Natural killer cell treated with Interleukin-12 subunit alpha and Interleukin-12 subunit beta and Interleukin-15 and Interleukin-18, amount 100 ng/mL, for 72 hours (primary cell): ENCODE measurements at regions not wholly inside any gene's neighbourhood (a gene's known extent, or its start where the extent isn't known, plus 50 kb on each side); places are given as distances from the start of the nearest gene placed in this dataset.

Experiments used
- ATAC-seq, 2 donors: fragments of 150-1000 bp; cut with Tn5 transposase in 1 of 2; sonication (Bioruptor Pico), chemical (Tn5 transposase) in 1 of 2; 2 replicates each; pipeline ENCODE4 v1.10.0; 2021
- DNase-seq: peaks from one replicate; pipeline ENCODE4 v3.0.0; 2022; ENCODE audit warnings: low spot score
- H3K27ac Mint-ChIP-seq, 2 donors: 1 replicate in 1 of 2; 2 replicates in 1 of 2; pipeline ENCODE4 v1.8.0; 2022; ENCODE audit warnings: mixed read lengths in 2 of 2, mild to moderate bottlenecking in 1 of 2, moderate library complexity in 1 of 2
- H3K27me3 Mint-ChIP-seq, 2 donors: 1 replicate in 1 of 2; 2 replicates in 1 of 2; pipeline ENCODE4 v1.8.0; 2022; ENCODE audit warnings: mixed read lengths in 2 of 2
- H3K36me3 Mint-ChIP-seq: one replicate; pipeline ENCODE4 v1.8.0; 2022; ENCODE audit warnings: mixed read lengths
- H3K4me1 Mint-ChIP-seq, 2 donors: 1 replicate in 1 of 2; 2 replicates in 1 of 2; pipeline ENCODE4 v1.8.0; 2022; ENCODE audit warnings: low read depth in 2 of 2, mixed read lengths in 2 of 2, mild to moderate bottlenecking in 1 of 2
- H3K4me3 Mint-ChIP-seq: one replicate; pipeline ENCODE4 v1.8.0; 2022; ENCODE audit warnings: mixed read lengths
- H3K9me3 Mint-ChIP-seq: 2 replicates; pipeline ENCODE4 v1.8.0; 2022; ENCODE audit warnings: mixed read lengths

DNA sequence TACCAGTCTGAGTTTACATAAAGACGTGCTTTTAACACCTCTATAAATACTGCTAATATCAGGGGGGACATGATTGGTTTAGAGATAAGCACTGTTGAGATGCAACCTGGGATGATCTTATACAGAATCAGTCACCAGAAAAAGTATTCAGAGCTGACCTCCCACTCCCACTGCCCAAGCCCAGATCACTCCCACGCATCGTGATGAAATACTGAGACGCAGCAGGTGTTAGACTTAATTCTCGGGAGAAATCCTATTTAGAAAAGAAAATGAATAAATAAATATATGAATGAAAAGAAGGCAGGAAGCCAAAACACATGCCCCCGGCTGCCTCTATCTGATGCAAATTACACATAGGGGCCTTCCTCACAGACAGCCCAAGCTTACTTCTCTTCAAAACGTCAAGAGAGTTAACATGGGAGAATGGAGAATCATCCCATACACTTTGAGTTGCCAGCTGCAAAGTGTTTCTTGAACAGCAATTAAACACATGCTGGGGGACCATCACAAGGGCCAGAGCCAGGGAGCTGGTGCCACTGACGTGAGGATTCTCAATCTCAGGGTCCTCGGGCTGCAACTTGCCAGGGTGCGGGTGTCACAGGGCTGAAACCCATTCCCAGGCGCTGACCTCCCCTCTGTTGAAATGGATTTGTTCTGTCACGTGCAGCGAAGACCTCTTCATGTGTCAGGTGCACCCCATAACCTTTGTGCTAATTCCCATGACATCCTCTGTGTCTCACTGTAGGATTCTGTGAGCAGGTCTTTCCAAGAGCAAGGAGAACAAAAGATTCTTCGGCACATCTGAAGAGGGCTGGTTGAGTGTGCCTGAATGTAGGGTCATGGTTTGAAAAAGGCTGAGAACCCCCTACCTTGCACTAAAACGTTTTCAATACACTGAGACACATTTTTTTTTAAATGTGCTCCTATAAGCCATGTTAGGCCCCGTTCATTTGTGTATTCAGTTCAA lies 764.2 kb upstream of the ARRDC4 start:
- no peaks in the 10 kb centered on the region for H3K36me3 Mint-ChIP-seq
- no peaks in the 10 kb centered on the region for H3K4me1 Mint-ChIP-seq
- no peak for DNase-seq
- no peak overlapping the region for H3K27ac Mint-ChIP-seq
- H3K27me3 Mint-ChIP-seq, result no peaks in the 10 kb centered on the region
- ATAC-seq, result no peak
- peaks cover 4% of the 10 kb centered on the region for H3K9me3 Mint-ChIP-seq
- no peak overlapping the region for H3K4me3 Mint-ChIP-seq

DNA sequence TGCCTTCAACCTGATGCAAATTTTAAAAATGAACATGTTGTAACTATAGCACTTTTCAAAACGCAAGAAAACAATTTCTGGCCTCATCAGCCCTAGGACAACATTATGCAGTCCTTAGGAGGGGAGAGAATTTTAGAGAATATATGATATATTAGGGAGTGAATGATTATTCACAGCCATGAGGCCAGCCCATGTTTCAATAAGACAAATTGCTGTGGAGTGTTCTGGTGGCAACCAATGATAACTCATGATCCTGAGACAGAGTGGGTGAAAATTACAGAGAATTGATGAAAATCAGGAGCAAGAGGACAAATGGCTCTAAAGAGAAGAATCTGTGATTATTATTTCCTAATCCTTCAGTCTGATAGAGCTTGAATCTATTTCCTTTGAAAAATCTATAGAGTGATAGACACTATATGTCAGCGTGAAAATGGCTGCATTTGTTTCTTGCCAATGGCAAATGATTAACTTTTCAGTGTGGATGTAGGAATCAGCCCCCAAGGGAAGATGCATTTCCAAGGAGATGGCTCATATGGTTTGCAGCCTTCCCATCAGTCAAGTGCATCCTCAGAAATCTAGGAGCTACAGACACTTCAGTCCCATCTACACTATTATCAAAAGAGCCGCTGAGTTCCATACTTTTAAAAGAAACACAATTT lies 761.0 kb upstream of the ARRDC4 start:
- Mint-ChIP-seq H3K27me3 (no peaks in the 10 kb centered on the region), H3K36me3 (no peaks in the 10 kb centered on the region), H3K4me3 (no peak overlapping the region), H3K27ac (no peak overlapping the region), H3K9me3 (peaks cover 4% of the 10 kb centered on the region), H3K4me1 (no peaks in the 10 kb centered on the region)
- DNase-seq (no peak), ATAC-seq (no peak)

DNA sequence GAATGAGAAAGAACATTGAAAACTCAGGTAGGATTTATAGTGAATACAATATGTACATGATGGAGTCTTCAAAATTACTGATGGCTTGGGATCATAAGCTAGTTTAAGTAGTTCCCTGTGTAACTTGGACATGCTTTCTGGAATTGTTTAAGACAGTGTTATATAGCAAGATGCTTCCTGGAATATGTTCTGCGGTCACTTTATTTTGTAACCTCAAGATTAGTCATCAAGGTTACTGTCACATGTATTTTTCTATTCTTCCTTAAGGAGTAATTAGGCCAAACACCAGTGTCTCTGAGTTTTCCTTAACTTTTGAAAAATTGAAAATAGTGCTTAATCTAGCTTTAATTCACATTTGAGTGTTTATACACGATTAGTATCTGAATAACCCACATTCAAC lies 760.3 kb upstream of the ARRDC4 start:
- Mint-ChIP-seq H3K36me3 (no peaks in the 10 kb centered on the region), H3K27me3 (no peaks in the 10 kb centered on the region), H3K27ac (no peak overlapping the region), H3K4me1 (no peaks in the 10 kb centered on the region), H3K4me3 (no peak overlapping the region), H3K9me3 (no peaks in the 10 kb centered on the region)
- DNase-seq (no peak), ATAC-seq (no peak)

DNA sequence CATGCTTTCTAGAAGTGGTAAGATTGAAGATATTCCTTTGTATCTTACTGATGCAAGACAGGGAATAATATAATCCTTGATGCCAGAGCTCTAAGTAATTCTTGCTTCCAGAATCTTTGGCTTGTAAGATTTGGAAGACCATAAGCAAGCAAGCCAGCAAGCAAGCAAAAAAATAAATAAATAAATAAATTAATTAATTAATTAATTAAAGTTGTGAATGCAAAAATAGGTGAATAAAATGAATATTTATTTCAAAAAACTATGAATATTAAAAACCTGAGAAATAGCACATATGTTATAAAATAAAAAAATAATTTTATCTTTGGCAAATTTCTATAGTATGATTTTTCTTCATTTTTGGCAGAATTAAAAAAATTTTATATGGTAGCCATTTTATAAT lies 750.2 kb upstream of the ARRDC4 start:
- no peak for ATAC-seq
- Mint-ChIP-seq H3K4me3 (no peak overlapping the region), H3K27ac (no peak overlapping the region), H3K36me3 (no peaks in the 10 kb centered on the region), H3K9me3 (no peaks in the 10 kb centered on the region), H3K4me1 (no peaks in the 10 kb centered on the region), H3K27me3 (no peaks in the 10 kb centered on the region)
- no peak for DNase-seq

DNA sequence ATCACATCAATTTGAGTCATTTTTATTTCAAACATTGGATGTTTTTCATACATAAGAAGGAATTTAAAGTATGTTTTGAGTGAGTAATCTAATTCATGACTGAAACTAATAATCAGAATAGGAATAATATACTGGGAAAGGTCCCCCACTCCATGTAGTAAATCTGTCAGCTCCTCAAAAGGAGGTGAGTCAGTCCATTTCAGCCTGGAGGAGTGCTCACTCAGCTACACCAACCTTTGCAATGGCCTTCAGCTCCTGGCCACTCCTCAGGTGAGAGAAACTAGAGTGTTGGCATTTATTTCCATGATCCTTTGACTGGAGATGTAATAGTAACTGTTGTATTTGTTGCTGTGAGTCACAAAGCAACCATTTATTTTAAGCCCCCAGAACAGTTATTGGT lies 744.9 kb upstream of the ARRDC4 start:
- Mint-ChIP-seq H3K4me3 (no peak overlapping the region), H3K27ac (no peak overlapping the region), H3K27me3 (no peaks in the 10 kb centered on the region), H3K4me1 (no peaks in the 10 kb centered on the region), H3K9me3 (no peaks in the 10 kb centered on the region), H3K36me3 (no peaks in the 10 kb centered on the region)
- no peak for ATAC-seq
- no peak for DNase-seq

DNA sequence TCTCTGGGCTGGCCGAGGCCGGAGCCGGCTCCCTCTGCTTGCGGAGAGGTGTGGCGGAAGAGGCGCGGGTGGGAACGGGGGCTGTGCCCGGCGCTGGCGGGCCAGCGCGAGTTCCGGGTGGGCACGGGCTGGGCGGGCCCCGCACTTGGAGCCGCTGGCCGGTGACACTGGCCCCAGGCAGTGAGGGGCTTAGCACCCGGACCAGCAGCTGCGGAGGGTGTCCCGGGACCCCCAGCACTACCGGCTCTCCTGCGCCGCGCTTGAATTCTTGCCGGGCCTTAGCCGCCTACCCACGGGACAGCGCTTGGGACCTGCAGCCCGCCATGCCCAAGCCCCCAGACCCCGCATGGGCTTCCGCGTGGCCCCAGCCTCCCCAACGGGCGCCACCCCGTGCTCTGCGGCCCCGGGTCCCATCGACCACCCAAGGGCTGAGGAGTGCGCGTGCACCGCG lies 736.3 kb upstream of the ARRDC4 start:
- DNase-seq (no peak), ATAC-seq (no peak)
- H3K27ac Mint-ChIP-seq, result no peak overlapping the region
- no peak overlapping the region for H3K4me3 Mint-ChIP-seq
- H3K27me3 Mint-ChIP-seq, result no peaks in the 10 kb centered on the region
- H3K36me3 Mint-ChIP-seq, result no peaks in the 10 kb centered on the region
- H3K9me3 Mint-ChIP-seq, result peaks cover 4% of the 10 kb centered on the region
- no peaks in the 10 kb centered on the region for H3K4me1 Mint-ChIP-seq

DNA sequence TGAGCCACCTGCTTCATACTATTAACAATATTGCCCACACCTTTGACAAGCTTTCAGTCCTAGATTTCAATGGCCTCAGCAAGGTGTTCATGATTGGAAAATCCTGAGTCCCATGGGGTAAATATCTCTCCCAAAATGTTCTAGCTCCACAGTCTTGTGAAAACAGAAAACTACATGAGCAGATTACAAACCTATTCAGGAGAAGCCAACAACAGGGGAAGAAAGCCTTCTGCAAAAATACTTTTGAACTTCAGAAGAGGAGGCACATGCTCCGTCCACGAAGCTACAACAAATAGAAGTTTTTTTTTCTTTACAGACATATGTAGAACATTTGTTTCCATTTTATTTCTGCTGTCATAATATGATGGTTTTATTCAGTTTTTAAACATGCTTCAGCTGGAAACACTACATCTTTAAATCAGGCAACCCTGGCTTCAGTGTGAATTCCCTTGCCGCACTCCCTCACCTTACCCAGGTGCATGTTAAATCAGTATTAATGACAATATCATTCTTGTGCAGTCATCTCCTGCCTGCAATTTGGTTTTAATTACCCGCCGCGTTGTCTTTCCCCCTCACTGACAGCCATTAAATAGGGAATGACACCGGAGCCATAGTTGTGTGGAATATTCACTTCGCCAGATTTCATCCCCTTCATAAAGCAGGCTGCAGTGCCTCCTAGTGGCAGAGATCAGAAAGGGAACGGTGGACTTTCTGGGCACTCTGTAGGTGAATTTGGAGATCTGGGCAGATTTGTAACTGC lies 725.5 kb upstream of the ARRDC4 start:
- Mint-ChIP-seq H3K9me3 (no peaks in the 10 kb centered on the region), H3K27me3 (no peaks in the 10 kb centered on the region), H3K36me3 (no peaks in the 10 kb centered on the region), H3K4me3 (no peak overlapping the region), H3K27ac (no peak overlapping the region), H3K4me1 (no peaks in the 10 kb centered on the region)
- no peak for DNase-seq
- no peak for ATAC-seq

DNA sequence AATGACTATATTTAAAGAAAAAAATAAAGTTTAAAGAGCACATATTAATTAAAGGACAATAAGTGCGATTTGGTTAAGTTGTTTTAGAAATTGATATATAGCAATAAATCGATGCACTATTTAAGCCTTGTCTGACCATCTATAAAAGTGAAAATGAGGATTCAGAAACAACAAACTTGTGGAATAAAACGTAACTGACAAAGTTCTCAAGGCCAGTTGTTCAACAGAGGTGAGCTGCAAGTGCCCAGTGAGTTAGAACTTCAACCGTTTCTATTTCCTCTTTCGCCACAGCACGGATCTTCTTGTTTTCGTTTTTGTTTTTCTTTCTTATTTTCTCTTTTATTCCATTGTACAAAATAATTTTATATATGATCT lies 724.9 kb upstream of the ARRDC4 start:
- no peak overlapping the region for H3K4me3 Mint-ChIP-seq
- no peaks in the 10 kb centered on the region for H3K4me1 Mint-ChIP-seq
- no peaks in the 10 kb centered on the region for H3K36me3 Mint-ChIP-seq
- no peaks in the 10 kb centered on the region for H3K9me3 Mint-ChIP-seq
- no peaks in the 10 kb centered on the region for H3K27me3 Mint-ChIP-seq
- no peak for ATAC-seq
- no peak overlapping the region for H3K27ac Mint-ChIP-seq
- no peak for DNase-seq

DNA sequence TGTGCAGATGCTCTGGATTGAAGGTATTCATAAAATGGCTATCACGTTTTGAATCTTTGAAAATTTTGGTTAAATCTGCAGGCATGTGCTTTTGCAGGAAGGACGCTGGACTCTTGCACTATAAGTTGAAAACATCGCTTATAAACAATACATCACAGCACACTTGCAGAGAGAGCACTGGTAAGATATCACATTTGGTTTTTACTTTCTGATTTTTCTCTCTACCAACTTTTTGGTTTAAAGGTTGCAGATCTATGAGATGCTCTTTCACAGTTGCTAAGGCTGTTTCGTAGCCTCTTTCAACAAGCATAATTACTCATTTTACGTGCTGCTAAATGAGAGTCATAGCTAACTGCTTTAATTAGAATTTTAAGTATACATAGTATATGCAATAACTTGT lies 724.4 kb upstream of the ARRDC4 start:
- no peak for ATAC-seq
- Mint-ChIP-seq H3K27ac (no peak overlapping the region), H3K9me3 (no peaks in the 10 kb centered on the region), H3K27me3 (no peaks in the 10 kb centered on the region), H3K4me3 (no peak overlapping the region), H3K4me1 (no peaks in the 10 kb centered on the region), H3K36me3 (no peaks in the 10 kb centered on the region)
- DNase-seq, result no peak

DNA sequence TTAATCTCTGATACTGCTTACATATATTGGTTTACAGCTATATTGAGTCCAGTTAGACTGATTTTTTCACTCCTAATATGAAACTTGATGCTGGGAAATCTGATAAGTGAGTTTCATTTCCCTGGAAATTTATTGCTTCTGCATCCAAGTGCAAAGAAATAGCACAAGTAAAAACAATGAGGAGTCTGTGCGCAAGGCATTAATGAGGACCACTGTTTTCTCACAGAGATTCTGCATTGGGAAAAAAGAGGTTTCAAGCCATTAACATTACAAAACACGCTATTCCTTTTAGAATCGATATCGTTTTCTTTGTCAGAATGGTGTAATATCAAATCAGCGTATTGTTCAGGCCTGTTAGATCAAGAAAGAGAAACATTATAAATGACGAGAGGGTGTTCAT lies 723.3 kb upstream of the ARRDC4 start:
- Mint-ChIP-seq H3K27ac (no peak overlapping the region), H3K36me3 (no peaks in the 10 kb centered on the region), H3K4me3 (no peak overlapping the region), H3K4me1 (no peaks in the 10 kb centered on the region), H3K27me3 (no peaks in the 10 kb centered on the region), H3K9me3 (no peaks in the 10 kb centered on the region)
- ATAC-seq (no peak), DNase-seq (no peak)

DNA sequence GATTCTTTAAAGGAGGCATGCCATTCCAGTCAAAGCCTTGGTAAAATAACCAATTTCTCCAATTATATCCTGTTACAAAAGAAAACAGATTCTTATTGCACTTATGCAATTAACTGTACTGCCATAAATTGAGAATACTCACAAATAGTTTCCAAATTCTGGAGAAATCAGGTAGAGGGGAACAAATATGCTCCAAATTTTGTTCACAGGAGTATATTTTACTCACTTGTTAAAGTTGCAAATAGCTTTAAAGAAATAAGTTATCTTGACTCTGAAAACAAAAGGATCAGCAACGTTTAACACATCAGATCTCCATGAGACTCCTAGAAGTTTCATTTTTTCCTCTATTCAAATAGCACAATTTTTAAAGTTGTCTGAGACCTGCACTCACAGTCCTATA lies 712.1 kb upstream of the ARRDC4 start:
- H3K36me3 Mint-ChIP-seq, result no peaks in the 10 kb centered on the region
- H3K27me3 Mint-ChIP-seq, result peaks cover 0 to 3% of the 10 kb centered on the region in 2 donors
- DNase-seq, result no peak
- H3K9me3 Mint-ChIP-seq, result peaks cover 8% of the 10 kb centered on the region
- ATAC-seq, result no peak
- no peak overlapping the region for H3K27ac Mint-ChIP-seq
- H3K4me3 Mint-ChIP-seq, result no peak overlapping the region
- no peaks in the 10 kb centered on the region for H3K4me1 Mint-ChIP-seq

DNA sequence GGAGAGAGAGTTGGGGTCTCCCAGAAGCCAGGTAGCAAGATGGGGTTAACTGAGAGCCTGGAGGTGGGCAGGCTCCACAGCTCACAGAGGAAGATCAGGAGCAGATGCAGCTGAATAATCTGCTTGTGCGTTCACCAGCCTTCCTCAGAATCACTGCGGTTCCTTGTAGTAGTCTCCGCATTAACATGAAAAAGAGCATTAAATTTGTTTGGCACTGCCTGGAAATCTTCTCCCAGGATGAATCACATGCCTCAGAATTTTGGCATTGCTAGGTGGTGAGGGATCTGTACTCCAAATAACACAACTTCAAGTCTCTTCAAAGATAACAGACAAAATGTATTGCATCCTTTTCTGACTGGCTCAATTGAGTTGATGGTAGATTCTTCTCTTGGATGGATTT lies 700.6 kb upstream of the ARRDC4 start:
- Mint-ChIP-seq H3K36me3 (no peaks in the 10 kb centered on the region), H3K4me1 (no peaks in the 10 kb centered on the region), H3K27me3 (no peaks in the 10 kb centered on the region), H3K27ac (no peak overlapping the region), H3K9me3 (peaks cover 12% of the 10 kb centered on the region), H3K4me3 (no peak overlapping the region)
- ATAC-seq (no peak), DNase-seq (no peak)

DNA sequence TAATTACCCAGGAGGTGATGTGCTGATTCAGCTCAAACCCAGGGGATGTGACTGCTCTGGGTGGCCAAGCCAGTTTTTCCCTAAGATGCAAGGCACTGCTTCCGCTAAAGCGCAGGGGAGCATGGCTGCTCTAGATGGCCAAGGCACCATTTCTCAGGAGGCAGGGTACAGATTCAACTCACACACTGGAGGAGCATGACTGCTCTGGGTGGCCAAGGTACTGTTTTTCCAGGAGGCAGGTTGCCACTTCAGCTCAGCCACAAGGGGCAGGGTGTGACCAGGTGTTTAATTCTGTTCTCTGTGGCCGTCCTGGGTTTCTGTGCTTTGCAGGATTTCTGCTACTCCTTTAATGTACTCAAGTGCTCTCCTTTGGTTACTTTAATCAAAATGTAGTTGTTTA lies 659.3 kb upstream of the ARRDC4 start:
- Mint-ChIP-seq H3K4me1 (no peaks in the 10 kb centered on the region), H3K27me3 (no peaks in the 10 kb centered on the region), H3K4me3 (no peak overlapping the region), H3K36me3 (no peaks in the 10 kb centered on the region), H3K9me3 (peaks cover 7% of the 10 kb centered on the region), H3K27ac (no peak overlapping the region)
- ATAC-seq (peak in 1 of 2 donors; percentile 15), DNase-seq (no peak)

DNA sequence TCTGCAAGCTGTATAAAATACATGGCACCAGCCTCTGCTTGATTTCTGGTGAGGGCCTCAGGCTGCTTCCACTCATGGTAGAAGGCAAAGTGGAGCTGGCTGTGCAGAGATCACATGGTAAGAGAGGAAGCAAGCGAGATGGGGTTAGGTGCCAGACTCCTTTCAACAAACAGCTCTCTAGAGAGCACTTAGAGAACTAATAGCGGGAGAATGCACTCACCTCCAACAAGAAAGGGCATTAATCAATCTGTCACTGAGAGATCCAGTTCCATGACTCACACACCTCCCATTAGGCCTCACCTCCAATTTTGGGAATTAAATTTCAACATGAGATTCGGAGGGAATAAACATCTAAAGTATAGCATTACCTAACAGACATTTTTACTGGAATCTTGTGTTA lies 644.1 kb upstream of the ARRDC4 start:
- Mint-ChIP-seq H3K27me3 (no peaks in the 10 kb centered on the region), H3K36me3 (no peaks in the 10 kb centered on the region), H3K4me1 (no peaks in the 10 kb centered on the region), H3K27ac (no peak overlapping the region), H3K4me3 (no peak overlapping the region), H3K9me3 (peaks cover 11% of the 10 kb centered on the region)
- DNase-seq (no peak), ATAC-seq (no peak)
